OCI-LY3 (cell line): ENCODE measurements at regions not wholly inside any gene's neighbourhood (a gene's known extent, or its start where the extent isn't known, plus 50 kb on each side); places are given as distances from the start of the nearest gene placed in this dataset.

Source experiments
- H2AFZ ChIP-seq: fragments of 200-600, 300-600 bp; shearing (Covaris generic); 2 replicates; pipeline ENCODE4 v1.6.0; 2014; ENCODE audit warnings: antibody characterized with exemption, low read depth, low read length
- H3K27ac ChIP-seq: fragments of 200-600, 300-600 bp; sonication (generic); 2 replicates; pipeline ENCODE4 v1.5.1; 2014; ENCODE audit warnings: mild to moderate bottlenecking, low read length, moderate library complexity, mixed read lengths
- H3K27me3 ChIP-seq: fragments of 200-600, 300-600 bp; sonication (generic); 2 replicates; pipeline ENCODE4 v1.6.1; 2014; ENCODE audit warnings: low read depth, low read length, mixed read lengths
- H3K36me3 ChIP-seq: fragments of 200-600, 300-600 bp; sonication (generic); replicated peaks from 2 replicates; pipeline ENCODE3; 2014; ENCODE audit warnings: low read depth, low read length, mixed read lengths
- H3K4me1 ChIP-seq: fragments of 300-600, 200-600 bp; sonication (generic); 2 replicates; pipeline ENCODE4 v1.6.1; 2014; ENCODE audit warnings: low read length, mixed read lengths
- H3K4me2 ChIP-seq: fragments of 200-600, 300-600 bp; sonication (generic); 2 replicates; pipeline ENCODE4 v1.6.1; 2014; ENCODE audit warnings: low read length, mixed read lengths
- H3K4me3 ChIP-seq: fragments of 300-600, 200-600 bp; sonication (generic); 2 replicates; pipeline ENCODE4 v1.5.1; 2014; ENCODE audit warnings: antibody characterized with exemption, mild to moderate bottlenecking, low read length, moderate library complexity
- H3K79me2 ChIP-seq: fragments of 300-600, 200-600 bp; shearing (Covaris generic); 2 replicates; pipeline ENCODE4 v1.6.1; 2014; ENCODE audit warnings: mild to moderate bottlenecking, low read length, mixed read lengths
- H3K9ac ChIP-seq: fragments of 300-600, 200-600 bp; shearing (Covaris generic); 2 replicates; pipeline ENCODE4 v1.6.0; 2014; ENCODE audit warnings: mild to moderate bottlenecking, low read length, moderate library complexity
- H3K9me3 ChIP-seq: fragments of 200-600, 300-600 bp; shearing (Covaris generic); 2 replicates; pipeline ENCODE4 v1.6.1; 2014; ENCODE audit warnings: low read length, mixed read lengths; ENCODE audit not compliant: insufficient read depth
- H4K20me1 ChIP-seq: fragments of 200-600, 300-600 bp; sonication (generic); 2 replicates; pipeline ENCODE4 v1.6.1; 2016; ENCODE audit warnings: low read length, mixed read lengths; ENCODE audit not compliant: insufficient read depth
- EZH2phosphoT487 ChIP-seq: fragments of 200-600 bp; shearing (Covaris generic); IDR thresholded peaks from 2 replicates; pipeline ENCODE4 v1.6.1; 2018; ENCODE audit warnings: antibody characterized with exemption, mixed run types, low read depth
- TF ChIP-seq, protein P1 (sequence below): fragments of 200-600, 300-600 bp; sonication (generic); IDR thresholded peaks from 2 replicates; pipeline ENCODE4 v1.5.1; 2014; ENCODE audit warnings: antibody characterized with exemption, low read length, low read depth

- Histone ChIP-seq H3K9me3 (no peaks in the 10 kb centered on the region), H3K27ac (no peak overlapping the region), H2AFZ (no peak overlapping the region), H3K36me3 (no peaks in the 10 kb centered on the region), H3K4me2 (no peak overlapping the region), H3K4me3 (no peak overlapping the region), H3K4me1 (peaks cover 56% of the 10 kb centered on the region), H4K20me1 (no peaks in the 10 kb centered on the region), H3K9ac (no peak overlapping the region), H3K27me3 (no peaks in the 10 kb centered on the region), H3K79me2 (no peaks in the 10 kb centered on the region)
- TF ChIP-seq, protein P1, sequence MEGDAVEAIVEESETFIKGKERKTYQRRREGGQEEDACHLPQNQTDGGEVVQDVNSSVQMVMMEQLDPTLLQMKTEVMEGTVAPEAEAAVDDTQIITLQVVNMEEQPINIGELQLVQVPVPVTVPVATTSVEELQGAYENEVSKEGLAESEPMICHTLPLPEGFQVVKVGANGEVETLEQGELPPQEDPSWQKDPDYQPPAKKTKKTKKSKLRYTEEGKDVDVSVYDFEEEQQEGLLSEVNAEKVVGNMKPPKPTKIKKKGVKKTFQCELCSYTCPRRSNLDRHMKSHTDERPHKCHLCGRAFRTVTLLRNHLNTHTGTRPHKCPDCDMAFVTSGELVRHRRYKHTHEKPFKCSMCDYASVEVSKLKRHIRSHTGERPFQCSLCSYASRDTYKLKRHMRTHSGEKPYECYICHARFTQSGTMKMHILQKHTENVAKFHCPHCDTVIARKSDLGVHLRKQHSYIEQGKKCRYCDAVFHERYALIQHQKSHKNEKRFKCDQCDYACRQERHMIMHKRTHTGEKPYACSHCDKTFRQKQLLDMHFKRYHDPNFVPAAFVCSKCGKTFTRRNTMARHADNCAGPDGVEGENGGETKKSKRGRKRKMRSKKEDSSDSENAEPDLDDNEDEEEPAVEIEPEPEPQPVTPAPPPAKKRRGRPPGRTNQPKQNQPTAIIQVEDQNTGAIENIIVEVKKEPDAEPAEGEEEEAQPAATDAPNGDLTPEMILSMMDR, result no peak
- TF ChIP-seq EZH2phosphoT487, result no peak
Measured at GRCh38 chr2:62309081-62309464, 113.2 kb downstream of the B3GNT2 start.

DNA sequence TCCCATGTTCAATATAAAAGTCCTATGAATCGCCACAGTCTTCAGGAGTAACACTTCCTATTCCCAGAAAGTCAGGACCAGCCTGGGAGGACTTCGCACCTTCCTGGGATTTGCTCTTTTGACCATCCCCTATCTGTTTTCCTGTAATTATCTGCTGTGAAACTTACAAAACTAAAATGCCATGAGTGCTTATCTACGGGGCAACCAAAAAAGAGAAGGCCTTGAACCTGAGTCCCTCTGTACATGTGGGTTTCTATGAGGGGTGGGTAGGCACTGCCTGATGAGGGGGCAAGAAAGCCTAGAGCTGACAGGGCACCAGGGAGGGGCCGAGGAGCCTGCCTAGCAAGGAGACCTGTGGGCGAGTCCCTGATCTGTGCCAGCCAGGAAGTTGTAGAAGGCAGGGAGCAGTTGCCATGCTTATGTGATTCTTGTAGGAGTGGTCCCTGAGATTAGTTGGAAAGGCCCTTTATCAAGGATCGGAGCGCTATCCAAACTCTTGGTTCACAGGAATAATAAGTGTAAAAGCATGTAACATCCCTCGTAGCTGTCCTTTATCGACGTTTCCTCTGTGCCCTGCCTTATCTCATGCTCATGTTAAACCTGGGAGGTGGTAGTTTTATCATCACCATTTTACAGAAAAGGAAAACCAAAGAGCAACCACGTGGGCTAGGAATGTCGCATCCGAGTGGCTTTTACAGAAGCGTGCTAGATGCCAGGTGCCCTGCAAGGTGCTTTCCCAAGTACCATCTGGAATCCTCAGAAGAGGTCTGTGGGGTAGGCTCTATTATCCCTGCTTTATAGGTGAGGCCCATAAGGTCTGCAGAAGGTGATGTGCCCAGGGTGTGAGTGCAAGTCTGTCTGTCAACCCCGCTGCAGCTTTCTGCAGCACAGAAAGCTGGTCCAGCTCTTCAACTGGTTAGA, 111.8 kb downstream of the B3GNT2 start:
- Histone ChIP-seq H3K27me3 (no peaks in the 10 kb centered on the region), H3K4me1 (peaks cover 57% of the 10 kb centered on the region), H3K9me3 (no peaks in the 10 kb centered on the region), H3K4me2 (peak overlapping the region; percentile 51), H3K4me3 (no peak overlapping the region), H2AFZ (0 out of 2 replicates have a peak overlapping the region, but pooled peaks have one; percentile 5), H4K20me1 (no peaks in the 10 kb centered on the region), H3K27ac (no peak overlapping the region), H3K9ac (no peak overlapping the region), H3K79me2 (no peaks in the 10 kb centered on the region), H3K36me3 (no peaks in the 10 kb centered on the region)
- no peak for TF ChIP-seq EZH2phosphoT487
- TF ChIP-seq, protein P1, result no peak

- H3K27me3 ChIP-seq, result no peaks in the 10 kb centered on the region
- peaks cover 57% of the 10 kb centered on the region for H3K4me1 ChIP-seq
- H4K20me1 ChIP-seq, result no peaks in the 10 kb centered on the region
- no peaks in the 10 kb centered on the region for H3K36me3 ChIP-seq
- 0 out of 2 replicates have a peak overlapping the region, but pooled peaks have one; percentile 8 for H3K4me3 ChIP-seq
- H3K27ac ChIP-seq, result no peak overlapping the region
- H2AFZ ChIP-seq, result 0 out of 2 replicates have a peak overlapping the region, but pooled peaks have one; percentile 5
- peak overlapping the region; percentile 51 for H3K4me2 ChIP-seq
- no peaks in the 10 kb centered on the region for H3K79me2 ChIP-seq
- H3K9ac ChIP-seq, result peak overlapping the region; percentile 2; the same call in 1 of the 2 replicates
- H3K9me3 ChIP-seq, result no peaks in the 10 kb centered on the region
- no peak for TF ChIP-seq EZH2phosphoT487
- TF ChIP-seq, protein P1, result no peak
Measured at GRCh38 chr2:62306751-62307468, 111.0 kb downstream of the B3GNT2 start.
